HG03442 (cell line): ENCODE measurements at regions not wholly inside any gene's neighbourhood (a gene's known extent, or its start where the extent isn't known, plus 50 kb on each side); places are given as distances from the start of the nearest gene placed in this dataset.

Experiments used
- ATAC-seq: cut with Tn5 transposase; IDR thresholded peaks from one replicate; pipeline ENCODE4 v1.9.1; 2021; ENCODE audit warnings: mild to moderate bottlenecking, moderate library complexity; ENCODE audit not compliant: unreplicated experiment

- no peak for ATAC-seq
Observed at GRCh38 chr1:164226977-164227376, 332.0 kb upstream of the PBX1 start.

- ATAC-seq = no peak
Observed at GRCh38 chr1:164228928-164229327, 330.1 kb upstream of the PBX1 start.

DNA sequence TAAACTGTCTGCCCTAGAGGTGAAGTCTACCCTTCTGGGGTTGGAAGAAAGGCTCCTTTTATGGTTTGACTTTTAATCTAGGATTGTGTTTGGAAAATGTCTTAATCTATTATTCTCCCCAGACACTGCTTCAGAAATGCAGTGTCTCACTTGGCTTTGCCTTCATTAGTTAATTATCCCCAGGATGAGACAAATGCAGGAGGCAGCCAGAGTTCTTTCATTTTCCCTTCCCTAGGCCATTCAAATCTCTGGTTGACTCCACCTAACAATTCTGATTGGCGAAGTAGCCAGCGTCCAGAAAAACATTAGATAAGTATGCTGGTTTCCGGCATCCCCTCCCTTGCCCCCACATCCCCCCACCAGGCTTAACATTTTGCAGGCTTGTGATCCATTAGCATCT, 325.8 kb upstream of the PBX1 start:
- no peak for ATAC-seq

DNA sequence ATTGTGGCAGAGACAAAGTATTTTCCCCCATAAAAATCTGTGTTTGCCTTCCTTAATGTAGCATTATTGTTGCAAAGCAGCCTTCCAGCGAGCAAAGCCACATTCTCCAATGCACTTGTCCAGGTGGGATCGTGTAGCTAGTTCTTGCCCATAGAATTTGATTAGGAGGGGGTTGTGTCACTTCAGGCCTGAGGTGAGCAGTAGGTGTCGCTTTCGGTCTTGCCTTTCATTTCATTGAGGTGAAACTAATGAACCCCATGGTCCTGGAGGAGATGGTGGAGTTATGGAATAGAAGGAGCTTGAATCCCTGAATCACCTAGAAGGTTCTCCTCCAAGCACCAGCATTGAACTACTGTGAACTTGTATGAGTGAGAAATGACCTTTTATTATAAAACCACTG, 318.9 kb upstream of the PBX1 start:
- no peak for ATAC-seq

DNA sequence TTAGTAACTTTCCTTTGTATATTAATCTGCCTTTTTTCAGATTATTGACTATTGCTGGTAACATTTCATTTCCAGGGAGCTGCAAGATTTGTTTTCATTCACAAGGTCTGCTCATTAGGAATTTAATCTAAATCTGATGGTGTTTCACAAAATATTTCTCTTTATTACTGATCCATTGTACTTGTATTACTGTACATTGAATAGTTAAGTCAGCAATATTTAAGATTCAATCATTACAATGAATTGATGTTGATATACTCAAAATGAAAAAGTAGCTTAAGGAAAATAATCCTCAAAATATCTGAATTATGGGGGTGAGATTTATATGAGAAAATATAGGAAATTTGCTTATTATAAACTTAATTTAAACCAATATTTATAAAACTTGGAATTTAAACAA, 308.6 kb upstream of the PBX1 start:
- no peak for ATAC-seq

GRCh38 chr1:164256456-164256855, 302.5 kb upstream of the PBX1 start:
- ATAC-seq = no peak

DNA sequence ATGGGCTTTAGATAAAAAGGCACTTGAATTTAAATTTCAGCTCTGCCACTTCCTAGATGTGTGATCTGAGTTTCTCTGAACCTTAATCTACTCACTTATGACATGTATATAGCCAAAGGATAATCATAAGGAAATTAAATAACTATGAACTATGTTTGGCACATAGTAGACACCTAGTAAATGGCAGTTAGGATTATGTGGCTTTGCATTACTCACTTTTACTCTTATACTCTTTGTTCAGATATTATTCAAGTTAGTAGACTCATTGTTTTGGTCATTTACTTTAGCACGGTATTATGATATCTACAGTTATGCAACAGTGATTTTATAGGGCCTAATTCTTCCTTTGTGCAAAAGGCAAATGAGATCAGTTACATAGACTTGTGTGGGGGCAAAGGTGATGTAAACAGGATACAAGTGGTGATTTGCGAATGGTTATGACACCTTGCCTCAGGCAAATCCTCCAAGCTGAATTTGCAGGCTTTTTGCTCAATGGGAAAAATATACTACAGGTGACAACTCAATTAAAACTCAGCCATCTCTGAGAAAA, 297.2 kb upstream of the PBX1 start:
- no peak for ATAC-seq

GRCh38 chr1:164263540-164263939, 295.4 kb upstream of the PBX1 start:
- ATAC-seq = no peak

DNA sequence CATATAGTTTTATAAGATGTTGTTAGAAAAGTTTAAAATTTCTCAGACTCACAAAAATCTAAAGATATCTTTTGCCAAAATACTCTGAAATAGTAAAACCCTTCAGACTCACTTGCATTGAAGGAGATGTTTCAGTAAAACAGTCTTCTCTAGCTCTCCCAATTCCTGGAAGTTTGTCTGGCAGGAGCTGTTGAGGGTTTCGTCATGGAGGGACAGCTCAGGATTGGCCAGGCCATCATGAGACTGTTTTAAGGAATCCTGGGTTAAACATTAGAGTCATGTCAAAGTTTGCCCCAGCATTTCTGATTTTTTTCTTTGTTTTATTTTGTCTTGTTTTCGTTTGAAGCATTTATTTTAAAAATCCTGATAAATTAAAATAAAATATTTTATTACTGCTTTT, 293.8 kb upstream of the PBX1 start:
- ATAC-seq = no peak

GRCh38 chr1:164272156-164272555, 286.8 kb upstream of the PBX1 start:
- no peak for ATAC-seq

GRCh38 chr1:164296172-164296571, 262.8 kb upstream of the PBX1 start:
- no peak for ATAC-seq

DNA sequence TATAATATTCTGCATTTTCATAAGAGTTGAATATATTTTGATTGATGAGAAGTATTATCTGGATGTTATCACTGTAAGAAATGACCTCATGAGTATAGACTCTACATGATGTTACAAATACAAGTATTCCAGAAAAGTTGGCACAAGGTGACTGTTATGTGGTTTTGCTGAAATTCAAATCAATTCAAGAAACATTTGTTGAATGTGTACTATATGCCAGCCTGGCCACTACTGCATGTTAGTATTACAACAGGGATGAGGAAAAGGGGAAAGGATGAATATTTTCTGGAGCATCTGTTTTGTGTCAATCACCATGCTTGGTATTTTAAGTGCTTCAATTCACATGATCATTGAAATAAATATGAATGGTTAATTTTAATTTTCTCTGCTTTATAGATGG, 250.9 kb upstream of the PBX1 start:
- ATAC-seq = no peak

- no peak for ATAC-seq
Observed at GRCh38 chr1:164310166-164310565, 248.8 kb upstream of the PBX1 start.

DNA sequence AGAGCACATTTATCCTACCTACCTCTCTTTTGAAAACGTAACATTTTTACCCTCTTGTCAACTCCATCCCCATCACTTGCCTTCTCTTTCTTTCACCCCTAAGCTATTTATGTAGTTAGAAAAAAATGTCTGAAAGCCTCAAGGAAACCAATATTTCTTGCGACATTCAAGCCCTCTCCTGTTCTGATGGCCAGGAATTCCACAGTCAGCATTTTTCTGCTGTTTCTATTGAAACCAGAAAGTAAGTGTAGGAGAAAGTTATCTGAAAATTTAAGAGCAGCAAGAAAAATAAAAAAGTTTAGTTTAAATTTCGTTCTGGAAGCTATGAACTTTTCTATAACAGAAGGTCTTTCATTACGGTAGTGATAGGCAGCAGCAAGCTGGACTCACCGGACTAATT, 247.6 kb upstream of the PBX1 start:
- ATAC-seq = no peak

DNA sequence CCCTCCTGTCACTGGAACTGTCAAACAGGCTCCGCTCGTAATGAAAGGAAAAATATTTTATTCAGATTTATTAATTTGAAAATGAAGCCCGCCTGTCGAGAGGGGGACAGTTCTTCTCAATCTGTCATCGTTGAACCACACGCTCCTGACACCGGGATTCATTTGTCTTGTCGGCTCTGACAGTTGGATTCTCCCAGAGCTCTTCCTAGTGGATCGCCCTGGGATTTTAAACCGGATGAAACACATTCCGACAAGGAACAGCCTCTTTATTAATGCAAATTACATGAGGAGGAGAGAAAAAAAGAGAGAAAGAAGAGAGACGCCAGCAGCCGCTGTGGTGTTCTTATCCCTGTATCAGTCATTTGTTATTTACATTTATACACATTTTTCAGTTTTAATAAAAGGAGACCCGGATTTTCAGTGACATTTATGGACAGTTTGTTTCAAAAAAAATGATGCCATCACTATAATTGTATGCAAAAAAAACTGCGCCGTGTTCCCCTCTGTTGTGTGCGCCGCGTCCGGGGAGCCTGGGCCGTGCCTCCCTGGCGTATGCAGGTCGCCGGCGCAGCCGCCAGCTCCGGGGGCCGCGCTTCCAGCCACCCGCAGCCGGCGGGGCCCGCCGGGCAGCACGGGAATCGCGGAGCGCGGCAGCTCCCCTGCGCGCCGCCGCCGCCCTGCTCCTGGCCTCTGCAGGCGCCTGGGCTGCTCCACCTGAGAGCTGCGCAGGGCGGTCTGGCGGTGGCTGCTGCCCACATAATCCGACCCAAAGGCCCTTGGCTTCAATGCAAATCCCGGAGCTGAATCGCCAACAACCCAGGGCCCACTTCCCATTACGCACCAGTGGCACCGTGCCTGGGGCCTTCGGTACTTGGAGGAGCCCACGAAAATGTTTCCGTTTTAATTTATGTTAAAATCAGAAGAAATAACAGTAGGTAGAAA, 237.9 kb upstream of the PBX1 start:
- no peak for ATAC-seq

DNA sequence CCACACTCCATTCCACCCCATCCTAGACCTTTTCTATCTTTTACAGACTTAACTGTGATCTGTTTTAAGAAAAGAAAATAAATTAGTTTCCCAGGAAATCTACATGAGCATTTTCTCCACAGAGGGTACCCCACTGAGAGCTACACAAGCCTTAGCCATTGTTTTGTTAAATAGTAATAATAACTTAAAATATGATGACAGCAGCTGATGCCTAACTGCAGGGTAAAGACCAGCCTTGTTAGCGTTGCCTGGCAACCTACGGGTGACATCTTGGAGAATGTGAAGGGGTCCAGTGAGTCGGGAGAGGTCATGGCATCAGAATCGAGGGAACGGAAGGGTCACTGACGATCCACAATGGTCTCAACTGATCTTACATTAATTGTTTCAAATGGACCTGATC, 233.2 kb upstream of the PBX1 start:
- ATAC-seq = no peak

DNA sequence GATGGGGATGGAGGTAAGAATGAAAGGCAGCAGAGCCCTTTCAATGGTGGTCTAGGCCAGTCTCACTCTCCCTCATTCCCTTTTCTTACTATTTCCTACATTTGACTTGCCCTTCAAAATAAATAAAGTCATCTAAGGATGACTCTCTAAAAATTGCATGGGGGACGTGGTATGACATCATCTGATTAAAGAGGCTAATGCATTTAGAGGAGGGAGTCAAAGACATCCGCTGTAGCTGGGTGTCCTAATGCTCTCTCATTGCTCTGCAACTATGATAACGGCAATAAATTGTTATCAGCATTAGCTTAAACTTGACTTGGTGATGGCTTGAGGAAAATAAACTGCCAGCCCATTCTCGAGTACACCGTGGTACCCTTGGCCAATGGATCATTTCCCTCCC, 225.6 kb upstream of the PBX1 start:
- ATAC-seq = no peak

- ATAC-seq = no peak
Observed at GRCh38 chr1:164337394-164337793, 221.6 kb upstream of the PBX1 start.

DNA sequence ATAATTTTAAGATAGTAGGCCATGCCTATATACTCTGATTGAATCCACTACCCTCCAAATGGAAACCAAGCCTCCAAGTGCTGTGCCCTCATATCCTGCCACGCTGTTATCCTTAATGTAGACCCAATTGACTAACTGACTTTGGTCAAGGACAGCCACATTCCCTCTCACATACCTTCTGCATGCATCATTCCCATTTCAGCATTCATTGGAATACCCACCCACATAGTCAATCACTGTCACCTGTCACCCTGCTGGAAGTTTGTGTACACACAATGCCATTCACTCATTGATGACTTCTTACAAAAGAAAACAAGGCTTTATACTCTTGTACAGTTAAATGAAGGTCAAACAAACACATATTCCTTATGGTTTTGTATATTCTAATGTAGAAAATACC, 221.1 kb upstream of the PBX1 start:
- no peak for ATAC-seq

DNA sequence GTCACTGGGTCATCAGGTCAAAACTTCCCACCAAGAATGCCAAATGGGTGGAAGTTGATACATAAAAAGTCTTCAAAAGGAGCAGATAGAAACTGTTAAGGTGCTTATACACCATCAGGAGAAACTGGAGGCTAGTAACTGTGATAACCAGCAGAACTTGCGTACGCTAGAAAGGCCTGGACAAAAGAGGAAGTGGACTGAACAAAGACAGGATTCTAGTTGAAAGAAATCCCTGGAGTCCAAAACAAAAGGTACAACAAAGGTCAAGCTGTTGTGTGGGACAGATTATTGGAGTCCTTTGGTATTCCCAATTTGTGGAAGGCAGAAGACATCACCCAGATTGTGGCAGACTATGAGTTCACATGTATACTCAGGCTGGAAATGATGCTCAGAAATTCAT, 215.8 kb upstream of the PBX1 start:
- no peak for ATAC-seq

GRCh38 chr1:164347980-164348379, 211.0 kb upstream of the PBX1 start:
- no peak for ATAC-seq

DNA sequence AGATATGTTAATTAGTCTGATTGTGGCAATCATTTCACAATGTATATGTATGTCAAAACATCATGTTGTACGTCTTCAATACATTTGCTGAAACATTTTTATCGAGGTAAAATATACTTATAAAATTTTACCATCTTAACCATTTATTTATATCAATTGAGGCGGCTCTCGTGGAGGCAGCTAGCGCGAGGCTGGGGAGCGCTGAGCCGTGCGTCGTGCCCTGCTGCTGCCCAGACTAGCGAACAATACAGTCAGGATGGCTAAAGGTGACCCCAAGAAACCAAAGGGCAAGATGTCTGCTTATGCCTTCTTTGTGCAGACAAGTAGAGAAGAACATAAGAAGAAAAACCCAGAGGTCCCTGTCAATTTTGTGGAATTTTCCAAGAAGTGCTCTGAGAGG, 202.5 kb upstream of the PBX1 start:
- ATAC-seq = no peak

DNA sequence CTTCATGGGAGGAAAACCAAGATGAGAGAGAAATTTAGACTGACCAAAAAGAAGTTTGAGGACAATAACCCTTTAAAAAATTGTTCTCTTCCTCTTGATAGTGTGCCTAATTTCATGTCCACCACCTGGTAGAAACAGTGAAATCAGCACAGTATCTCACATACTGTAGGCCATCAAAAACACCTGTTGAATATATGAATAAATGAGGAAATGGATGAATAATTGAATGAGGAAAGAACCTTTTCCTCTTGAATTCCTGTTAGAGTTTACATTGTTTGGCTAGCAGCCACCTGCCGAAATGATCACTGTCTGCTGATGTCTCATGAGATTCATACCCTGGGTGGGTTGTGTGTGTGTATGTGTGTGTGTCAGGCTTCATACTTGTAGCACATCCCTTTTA, 198.7 kb upstream of the PBX1 start:
- no peak for ATAC-seq
